ENCODE measurements at regions not wholly inside any gene's neighbourhood (a gene's known extent, or its start where the extent isn't known, plus 50 kb on each side); places are given as distances from the start of the nearest gene placed in this dataset.

- TF ChIP-seq, protein P1, sequence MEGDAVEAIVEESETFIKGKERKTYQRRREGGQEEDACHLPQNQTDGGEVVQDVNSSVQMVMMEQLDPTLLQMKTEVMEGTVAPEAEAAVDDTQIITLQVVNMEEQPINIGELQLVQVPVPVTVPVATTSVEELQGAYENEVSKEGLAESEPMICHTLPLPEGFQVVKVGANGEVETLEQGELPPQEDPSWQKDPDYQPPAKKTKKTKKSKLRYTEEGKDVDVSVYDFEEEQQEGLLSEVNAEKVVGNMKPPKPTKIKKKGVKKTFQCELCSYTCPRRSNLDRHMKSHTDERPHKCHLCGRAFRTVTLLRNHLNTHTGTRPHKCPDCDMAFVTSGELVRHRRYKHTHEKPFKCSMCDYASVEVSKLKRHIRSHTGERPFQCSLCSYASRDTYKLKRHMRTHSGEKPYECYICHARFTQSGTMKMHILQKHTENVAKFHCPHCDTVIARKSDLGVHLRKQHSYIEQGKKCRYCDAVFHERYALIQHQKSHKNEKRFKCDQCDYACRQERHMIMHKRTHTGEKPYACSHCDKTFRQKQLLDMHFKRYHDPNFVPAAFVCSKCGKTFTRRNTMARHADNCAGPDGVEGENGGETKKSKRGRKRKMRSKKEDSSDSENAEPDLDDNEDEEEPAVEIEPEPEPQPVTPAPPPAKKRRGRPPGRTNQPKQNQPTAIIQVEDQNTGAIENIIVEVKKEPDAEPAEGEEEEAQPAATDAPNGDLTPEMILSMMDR (IDR thresholded peaks at IDR 0.05), result no peak
- TF ChIP-seq EZH2phosphoT487 (IDR thresholded peaks at IDR 0.05), result no peak
- no peak for TF ChIP-seq EZH2 (IDR thresholded peaks at IDR 0.05)
Observed at GRCh38 chr6:12426121-12426520, 136.0 kb downstream of the EDN1 start.
